AML-193 (cell line): ENCODE measurements at regions not wholly inside any gene's neighbourhood (a gene's known extent, or its start where the extent isn't known, plus 50 kb on each side); places are given as distances from the start of the nearest gene placed in this dataset.

Source experiments
- DNase-seq, 2 experiments: peaks; one replicate each; lab custom pipeline; 2025; lab: John Stamatoyannopoulos, UW

DNA sequence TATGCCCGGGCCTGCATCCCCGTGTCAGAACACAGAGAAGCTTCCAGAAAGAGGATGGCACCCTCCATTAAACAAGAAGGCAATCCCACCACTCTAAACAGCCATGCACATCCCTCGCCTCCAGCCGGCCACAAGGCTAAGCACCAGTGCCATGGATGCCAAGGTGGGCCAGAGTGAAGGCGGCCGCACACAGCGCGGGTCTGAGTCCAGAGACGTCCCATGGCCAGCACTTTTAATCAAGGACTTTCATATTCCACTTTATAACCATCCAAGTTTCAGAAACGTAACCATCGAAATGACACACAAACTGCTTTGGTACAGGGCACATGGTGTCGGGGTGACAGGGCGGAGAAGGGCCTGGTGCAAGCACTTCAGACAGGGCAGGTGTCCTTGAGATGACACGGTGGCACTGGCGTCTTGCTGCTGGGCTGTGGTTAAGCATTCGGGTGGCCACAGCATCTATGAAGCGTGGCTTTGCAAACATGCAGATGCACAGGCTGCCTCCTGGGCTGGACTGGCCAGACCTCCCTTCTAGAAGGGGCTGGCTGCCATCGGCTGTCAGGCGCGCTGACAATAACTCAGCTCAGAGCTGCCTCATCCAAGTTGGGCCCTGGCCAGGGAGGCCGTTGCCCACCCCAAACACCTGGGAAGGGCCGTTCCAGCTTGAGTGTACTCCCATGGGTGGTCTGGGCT, 117.2 kb downstream of the RFLNA start:
- DNase-seq: no peak

DNA sequence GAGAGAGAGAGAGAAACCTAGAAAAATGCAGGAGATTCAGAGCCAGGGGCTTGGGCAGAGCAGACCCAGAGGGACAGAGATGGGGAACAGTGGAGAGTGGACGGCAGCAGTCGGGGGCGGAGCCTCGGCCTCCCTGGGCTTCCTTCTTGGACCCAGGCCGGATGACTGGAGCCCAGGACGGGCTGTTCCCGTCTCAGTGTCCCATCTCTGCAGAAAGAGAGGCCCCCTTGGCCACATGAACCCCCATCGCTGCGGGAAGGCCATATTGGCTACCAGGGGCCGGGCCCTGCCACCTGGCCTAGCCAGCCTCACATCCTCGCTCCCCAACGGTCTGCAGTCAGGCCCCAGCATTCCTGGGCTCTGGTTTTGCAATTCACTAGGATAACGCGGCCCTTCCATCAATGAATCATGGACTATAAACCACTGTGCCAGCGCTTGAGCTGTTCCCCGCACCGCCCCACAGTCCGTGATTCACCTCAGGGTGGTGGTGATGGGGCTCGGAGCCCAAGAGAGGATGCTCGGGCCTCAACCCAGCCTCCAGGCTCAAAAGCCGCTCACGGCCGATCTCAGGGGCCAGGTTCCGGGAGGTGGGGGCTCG, 116.5 kb downstream of the RFLNA start:
- no peak for DNase-seq

DNA sequence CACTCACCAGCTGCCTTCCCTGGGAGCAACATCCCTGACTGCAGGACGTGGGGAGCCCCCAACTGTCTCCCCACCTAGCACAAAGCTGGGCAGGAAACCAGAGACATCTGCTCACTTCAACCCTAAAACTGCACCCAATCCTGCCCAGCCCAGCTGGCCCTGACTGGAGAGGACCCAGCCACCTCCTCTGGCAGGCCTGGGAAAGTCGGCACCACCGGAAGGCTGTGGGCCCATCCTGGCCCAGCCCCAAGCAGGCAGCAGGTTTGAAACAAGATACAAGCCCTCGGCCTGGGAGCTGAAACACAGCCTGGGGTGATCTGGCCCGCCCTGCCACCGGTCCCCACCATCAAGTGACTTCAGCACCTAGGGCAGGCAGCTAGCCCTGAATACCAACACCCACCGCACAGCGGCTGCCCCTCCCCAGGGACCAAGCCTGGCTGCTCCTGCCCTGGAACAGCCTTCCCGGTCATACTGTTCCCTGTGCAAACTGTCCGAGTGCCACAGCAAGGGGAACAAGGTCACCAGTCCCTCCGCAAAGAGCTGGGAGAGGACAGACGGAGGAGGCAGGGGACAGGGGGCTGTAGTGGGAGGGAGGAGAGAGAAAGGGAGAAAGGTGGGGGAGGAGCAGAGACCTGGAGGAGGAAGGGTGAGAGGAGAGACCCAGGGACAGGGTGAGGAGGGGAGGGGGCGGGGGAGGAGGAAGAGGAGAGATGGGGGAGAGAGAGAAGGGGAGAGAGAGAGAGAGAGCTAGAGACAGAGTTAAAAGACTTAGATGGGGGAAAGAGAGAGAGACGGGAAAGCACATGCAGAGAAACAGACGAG, 115.7 kb downstream of the RFLNA start:
- no peak for DNase-seq

DNA sequence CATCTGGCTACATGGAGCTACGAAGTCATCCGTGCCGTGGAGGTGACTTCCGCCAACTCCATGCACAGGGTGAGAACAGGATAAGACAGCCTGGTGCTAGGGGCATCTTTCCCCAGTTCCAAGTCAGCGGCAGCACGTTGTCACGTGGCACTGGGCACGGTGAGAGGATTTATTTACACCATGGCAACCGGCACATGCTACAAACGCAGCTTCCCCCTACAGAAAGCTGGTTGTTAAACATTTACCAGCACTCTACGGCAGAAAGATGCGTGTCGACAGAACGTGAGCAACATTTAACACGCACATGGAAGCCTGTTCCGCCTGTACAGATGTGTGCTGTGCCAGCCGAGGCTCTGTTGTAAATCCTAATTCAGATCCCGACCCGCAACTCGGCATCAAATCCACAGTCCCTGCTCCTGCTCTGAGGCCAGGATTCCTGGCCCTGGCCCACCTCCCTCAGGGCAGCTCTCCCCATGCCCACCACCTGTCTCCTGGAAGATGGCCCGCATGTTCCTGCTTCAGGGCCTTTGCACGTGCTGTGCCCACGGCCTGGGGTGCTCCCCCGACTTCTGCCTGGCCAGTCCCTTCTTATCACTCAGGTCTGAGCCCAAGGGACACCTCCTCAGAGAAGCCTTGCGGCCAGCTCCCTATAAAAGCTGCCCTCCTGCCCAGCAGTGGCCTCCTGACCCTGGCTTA, 114.1 kb downstream of the RFLNA start:
- DNase-seq: no peak

DNA sequence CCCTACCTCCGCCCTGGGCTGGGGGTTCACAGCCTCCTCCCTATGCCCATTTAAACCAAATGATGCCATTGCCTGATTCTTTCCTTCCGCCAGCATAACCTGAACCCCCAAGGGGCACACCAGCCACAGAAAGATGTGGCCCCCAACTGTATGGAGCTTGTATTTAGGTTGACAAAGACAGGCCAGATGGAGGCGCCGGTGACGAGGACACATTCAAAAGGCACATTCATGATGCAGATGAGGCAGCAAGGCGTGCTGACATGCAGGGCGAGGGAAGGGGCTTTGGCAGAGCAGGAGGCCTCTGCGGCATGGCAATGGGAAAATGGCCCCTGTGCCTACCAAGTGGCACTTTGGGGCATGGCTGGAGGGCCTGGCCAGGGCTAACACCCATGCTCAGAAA, 112.2 kb downstream of the RFLNA start:
- DNase-seq: no peak

DNA sequence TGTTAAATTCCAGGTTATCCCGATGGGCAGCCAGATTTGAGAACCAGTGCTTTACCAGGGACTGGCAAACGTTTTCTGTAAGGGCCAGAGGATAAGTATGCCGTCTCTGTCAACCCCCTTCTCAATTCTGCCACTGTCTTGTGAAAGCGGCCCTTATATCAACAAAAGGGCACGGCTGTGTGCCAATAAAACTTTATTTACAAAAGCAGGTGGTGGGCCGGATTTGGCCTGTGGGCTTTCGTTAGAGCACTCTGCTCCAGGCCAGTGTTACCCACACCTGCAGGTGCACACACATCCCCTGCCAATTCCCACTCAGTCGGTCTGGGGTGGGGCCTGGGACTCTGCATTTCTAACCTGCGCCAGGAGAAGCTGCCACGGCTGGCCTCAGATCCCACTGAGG, 111.2 kb downstream of the RFLNA start:
- no peak for DNase-seq

DNA sequence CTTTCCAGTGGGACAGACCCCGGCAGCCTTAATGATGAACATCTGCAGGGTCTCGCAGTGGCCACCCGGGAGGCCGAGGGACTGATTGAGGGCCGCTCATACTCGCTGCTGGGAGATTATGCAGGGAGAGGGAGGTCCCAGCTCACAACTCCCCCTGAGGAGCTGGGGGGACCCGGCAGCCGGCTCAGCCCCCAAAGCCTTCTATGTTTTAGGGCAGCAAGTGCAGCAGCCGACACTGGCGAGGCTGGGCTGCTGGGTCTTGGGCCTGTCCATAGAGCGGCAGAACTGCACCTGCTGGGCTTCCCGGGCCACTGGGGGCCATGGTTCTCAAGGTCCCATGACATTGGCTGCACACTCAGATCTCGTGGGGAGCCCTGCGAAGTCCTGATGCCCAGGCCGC, 110.7 kb downstream of the RFLNA start:
- DNase-seq: no peak

DNA sequence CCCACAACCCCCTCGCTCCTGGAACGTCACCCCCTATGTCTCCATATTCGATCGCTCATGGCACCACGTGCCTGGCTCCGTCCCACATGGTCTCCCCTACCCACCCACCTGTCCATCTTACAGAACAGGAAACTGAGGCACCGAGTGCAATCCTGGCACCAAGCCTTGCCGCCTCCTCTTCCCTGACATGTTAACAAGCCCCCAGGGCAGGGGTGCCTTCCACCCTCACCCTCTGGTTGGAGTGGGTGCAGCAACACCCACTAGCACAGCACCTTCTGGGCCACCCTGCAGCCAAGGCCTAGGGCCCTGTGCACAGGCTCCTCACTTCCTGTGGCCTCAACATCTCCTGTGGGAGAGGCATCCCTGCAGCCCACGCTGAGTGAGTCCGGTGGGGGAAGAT, 110.3 kb downstream of the RFLNA start:
- DNase-seq: no peak

DNA sequence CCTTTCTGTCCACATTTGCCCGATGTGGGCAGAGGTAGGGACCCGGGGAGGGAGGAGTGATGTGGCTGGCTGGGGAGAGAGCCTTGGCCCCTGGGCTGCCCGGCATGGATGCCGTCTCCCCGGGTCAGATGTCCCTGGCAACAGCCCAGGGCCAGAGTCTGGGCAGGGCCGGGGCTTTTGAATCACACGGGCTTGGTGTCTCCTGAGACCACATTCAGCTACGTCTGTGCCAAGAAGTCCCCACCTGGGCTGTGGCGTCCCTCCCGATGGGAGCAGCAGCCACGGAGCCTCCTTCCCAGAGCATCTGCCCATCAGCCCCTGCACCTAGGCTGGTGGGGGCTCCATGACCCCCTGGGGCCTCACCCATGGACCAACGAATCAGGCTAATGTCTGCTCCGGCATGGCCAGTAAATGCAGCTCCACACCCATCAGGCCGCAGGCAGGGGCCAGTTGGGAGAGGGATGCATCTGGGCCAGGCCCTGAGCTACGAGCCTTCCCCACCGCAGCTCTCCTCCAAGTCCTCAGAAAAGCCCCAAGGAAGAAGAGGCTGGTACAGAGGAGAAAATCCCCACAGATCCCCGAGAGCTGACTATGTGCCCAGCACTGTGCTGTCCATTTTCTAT, 109.4 kb downstream of the RFLNA start:
- no peak for DNase-seq

DNA sequence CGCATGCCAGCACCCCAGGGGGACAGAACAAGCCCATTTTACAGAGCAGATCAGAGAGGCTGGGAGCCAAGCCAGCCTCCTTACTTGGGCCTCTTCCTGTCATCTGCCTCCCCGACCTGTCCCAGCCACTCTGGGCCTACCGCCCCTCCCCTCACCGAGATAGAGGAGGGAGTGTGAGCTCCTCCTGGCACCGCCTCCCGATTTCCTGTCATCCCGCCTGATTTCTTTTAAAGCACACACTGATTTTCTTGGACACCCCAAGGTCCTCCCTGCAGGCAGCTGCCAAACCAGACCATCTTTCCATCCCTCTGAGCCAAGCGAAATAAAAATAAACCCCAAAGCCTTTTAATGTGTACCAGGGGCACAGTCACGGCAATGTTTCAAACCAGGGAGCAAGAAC, 108.4 kb downstream of the RFLNA start:
- no peak for DNase-seq

DNA sequence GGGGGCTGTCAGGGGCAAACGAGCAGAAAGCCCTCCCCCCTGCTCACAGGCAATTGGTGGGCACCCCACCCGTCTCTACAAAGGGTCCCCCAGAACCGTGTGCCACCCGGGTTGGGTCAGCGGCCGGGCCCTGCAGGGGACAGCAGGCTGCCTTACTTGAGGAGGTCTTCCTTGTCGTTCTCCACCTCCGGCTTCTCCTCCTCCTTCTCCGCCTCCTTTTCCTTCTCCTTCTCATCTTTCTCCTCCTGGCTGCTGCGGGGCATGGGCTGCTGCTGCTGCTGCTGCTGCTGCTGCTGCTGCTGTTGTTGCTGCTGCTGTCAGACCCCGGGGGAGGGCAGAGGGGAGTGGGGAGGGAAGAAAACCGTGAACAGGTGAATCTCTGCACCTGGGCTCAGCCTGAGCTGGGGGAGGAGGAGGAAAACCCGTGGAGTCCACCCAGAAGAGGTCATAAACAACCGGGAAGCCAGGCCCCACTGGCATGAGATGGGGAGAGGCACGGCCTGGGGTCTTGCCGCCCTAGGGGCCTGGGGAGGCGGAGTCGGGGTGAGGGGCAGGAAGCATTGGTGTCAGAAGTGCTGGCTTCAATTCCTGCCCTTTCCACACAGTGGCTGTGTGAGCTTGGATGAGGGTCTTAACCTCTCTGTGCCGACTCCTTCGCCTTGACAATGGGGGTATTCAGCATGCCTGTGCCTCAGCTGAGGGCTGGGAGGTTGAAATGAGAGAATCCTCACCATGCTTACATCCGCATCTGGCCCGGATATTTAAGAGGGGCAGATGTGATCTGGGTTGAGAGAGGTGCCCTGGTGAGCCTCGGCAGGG, 107.6 kb downstream of the RFLNA start:
- DNase-seq: no peak

DNA sequence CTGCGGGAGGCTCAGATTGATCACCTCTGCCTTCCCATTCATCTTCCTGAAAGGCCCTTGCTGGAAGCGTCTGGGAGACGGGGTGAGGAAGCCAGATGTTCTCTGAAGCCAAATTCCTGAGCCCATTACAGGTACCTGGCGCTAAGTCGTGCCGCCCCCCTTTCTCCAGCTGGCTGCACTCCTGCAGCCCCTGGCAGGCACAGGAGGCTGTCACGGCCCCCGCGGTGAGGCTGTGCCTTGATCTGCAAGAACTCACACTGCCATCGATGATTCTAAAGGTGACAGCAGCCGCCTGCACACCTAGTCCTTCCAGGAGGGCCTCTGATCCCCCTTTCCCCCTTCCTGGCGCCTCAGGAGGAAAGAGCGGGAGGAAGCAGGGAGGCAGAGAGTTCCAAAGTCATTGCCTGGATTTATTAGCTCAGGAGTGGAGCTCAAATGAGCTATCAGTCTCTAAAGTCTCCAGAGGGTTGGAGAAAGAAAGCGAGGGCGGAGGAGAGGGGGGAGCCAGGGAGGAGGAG, 106.9 kb downstream of the RFLNA start:
- no peak for DNase-seq

DNA sequence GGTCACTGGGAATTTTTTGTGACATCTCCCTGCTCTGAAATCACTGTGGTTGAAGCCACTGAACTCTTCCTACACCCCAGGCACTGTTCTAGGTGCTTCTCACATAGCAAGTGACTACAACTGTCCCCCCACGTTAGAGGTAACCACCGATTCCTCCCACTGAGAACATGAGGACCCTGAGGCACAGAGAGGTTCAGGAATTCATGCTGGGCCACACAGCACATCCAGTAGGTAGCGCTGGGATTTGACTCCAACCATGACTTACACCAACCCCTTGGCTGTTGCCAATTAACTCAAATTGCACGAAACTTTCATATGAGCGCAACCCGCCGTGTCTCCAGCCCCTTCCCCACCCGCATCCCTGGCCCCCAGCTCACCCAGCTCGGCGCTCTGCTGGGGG, 105.2 kb downstream of the RFLNA start:
- no peak for DNase-seq

DNA sequence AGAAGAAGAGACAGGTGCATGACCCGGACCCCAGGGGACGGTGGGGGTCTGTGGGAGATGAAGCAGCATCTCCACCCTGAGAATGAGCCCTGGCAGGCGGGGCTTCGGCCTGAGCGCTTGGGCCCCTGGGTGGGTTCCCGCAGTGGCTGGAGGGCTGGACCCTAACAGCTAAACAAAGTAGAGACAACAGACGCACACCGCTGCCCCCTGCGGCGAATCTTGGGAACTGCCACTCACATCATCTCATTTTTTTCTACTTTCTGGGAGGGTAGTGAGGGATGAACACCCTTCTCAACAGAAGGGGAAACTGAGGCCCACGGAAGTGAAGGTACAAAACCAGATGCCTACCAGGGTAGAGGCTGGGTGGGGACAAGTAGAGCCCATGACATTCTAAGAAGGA, 104.7 kb downstream of the RFLNA start:
- DNase-seq: peak; percentile 5 to 15

DNA sequence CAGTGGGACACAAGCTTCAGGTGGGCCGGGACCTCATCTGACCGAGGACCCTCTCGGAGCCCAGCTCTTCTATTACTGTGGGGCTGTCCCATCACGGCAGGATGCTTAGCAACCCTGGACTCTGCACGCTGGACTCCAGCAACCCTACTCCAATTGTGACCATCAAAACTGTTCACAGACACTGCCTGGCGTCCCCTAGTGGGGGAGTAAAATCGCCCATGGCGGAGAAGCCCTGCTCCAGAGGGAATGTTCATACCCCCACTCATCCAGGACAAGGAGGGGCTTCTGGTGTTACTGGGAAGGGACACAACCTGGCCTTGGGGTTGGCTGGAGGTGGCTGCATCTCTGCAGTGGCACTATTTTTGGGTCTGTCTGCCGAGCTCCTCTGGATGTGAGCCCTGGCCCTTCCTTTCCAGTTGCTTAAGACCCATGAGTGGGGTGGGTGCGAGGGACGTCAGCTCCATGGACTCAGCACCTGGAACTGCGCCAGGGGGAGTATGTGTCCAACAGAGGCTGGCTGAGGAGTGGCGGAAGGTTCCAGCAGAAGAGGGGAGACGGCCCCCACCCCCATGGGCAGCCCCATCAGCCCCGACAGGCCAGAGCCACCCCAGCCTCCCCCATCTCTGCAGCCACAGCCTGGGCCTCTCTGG, 103.8 kb downstream of the RFLNA start:
- no peak for DNase-seq

DNA sequence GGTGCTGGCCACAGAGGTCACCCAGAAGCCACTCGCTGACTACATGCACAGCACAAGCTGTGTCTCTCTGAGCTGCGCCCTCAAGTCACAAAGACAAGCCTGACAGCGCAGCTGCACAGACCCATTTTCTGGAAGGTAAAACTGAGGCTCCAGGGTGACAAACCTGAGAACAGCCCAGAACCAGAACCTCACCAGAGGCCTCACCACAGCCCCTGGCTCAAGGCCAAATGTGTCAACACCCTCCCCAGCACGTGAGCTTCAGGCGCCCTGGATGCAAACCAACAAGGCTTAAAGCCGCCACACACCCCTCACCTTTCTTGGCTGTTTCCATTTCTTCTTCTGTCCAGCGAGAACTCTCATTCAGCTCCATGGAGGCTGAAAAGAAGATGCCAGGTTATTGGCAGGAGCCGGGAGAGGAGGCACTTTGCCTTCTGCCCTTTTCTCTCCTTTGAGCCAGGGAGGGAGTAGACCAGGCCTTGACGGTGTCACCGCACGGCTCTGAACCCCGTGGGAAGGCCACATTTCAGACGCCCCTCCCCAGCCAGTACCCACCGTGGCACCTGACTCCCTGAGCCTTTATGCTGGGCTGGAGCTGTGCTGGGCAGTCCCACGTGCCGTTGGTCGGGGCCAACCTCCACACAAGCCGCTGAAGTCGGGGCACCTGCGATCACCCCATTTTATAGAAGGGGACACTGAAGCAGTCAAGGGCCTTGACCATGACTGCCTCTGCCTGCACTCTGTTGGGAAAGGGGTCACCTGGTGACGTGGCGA, 103.1 kb downstream of the RFLNA start:
- no peak for DNase-seq

DNA sequence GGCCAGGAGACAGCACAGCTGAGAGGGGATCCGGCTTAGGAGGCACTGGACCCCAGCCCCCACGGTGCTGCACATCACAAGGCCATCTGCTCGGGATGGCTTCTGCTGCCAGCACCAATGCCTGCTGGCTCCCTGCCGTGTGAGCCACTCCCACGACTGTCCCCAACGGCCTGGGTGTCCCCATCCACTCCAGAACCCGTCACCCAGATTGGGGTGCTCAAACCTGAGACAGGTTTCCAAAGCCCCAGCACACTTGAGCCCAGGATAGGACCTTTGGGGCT, 102.4 kb downstream of the RFLNA start:
- no peak for DNase-seq

DNA sequence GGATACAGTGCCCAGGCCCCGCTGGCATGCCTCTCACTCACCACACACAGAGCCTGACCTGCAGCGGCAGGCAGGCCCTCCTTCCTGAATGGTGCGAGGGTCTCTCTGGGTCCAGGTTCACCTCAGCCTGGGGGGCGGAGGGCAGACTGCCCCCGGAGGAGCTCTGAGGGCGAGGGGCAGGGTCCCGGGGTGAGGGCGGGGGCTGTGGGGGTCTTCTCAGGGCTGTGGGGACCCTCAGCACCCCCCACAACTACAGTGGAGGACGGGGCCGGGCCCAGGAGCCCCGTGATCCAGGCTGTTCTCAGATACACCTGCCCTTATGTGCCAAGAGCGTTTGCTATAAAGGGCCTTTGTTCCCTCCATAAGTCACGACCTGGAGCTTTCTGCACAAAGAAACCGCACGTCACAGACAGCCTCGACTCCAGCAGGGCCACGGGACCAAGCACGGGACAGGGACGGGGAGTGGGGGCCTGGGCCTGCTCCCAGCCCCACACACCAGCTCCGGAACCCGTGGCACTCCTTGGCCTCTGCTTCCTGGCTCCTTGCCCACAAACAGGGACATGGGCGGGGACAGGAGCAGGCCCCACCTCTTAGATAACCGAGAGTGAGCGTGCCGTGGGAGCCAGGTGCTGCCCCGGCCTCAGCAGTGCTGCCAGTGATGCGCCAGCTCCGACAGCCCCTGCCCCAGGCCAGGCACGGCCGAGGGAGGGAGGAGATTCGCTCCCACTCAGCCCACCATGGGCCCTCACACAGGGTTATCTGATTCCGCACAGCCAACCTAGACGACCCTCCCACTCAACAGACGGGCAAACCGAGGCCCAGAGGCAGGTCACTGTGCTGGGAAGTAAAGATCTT, 101.9 kb downstream of the RFLNA start:
- DNase-seq: no peak

DNA sequence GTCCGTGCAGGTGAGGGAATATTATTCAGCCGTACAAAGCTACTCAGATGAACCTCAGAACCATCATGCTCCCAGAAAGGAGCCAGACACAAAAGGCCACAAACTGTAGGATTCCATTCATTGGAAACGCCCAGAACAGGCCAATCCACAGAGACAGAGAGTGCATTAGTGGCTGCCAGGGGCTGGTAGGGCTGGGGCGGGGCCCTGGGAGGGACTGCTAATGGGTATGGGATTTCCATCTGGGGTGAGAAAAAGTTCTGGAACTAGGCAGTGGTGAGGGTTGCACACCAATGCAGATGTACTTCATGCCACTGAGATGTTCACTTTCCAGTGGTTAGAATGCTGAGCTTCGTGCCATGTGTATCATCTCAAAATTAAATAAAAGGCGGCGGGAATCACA, 101.1 kb downstream of the RFLNA start:
- no peak for DNase-seq
